ENCODE measurements at regions not wholly inside any gene's neighbourhood (a gene's known extent, or its start where the extent isn't known, plus 50 kb on each side); places are given as distances from the start of the nearest gene placed in this dataset.

GRCh38 chr2:217147818-217148217 lies 288.0 kb upstream of the TNP1 start:
- Histone ChIP-seq H3K9me3 (replicated peaks; ENCODE audit: low read length) (no peaks in the 10 kb centered on the region), H3K9ac (ENCODE audit: low read depth, low read length) (no peak overlapping the region), H3K4me2 (ENCODE audit: low read length) (no peak overlapping the region), H3K4me1 (ENCODE audit: control insufficient read depth, insufficient read depth, low read length) (no peaks in the 10 kb centered on the region), H3K4me3 (ENCODE audit: low read length) (no peak overlapping the region), H3K36me3 (ENCODE audit: insufficient read depth, low read length) (no peaks in the 10 kb centered on the region), H3K27me3 (ENCODE audit: control insufficient read depth, insufficient read depth, low read length) (peaks cover 4% of the 10 kb centered on the region)

- peaks cover 4% of the 10 kb centered on the region for H3K27me3 ChIP-seq (ENCODE audit: control insufficient read depth, insufficient read depth, low read length)
- H3K4me2 ChIP-seq (ENCODE audit: low read length): no peak overlapping the region
- H3K4me1 ChIP-seq (ENCODE audit: control insufficient read depth, insufficient read depth, low read length): no peaks in the 10 kb centered on the region
- H3K9ac ChIP-seq (ENCODE audit: low read depth, low read length): no peak overlapping the region
- no peaks in the 10 kb centered on the region for H3K36me3 ChIP-seq (ENCODE audit: insufficient read depth, low read length)
- H3K4me3 ChIP-seq (ENCODE audit: low read length): no peak overlapping the region
- H3K9me3 ChIP-seq (replicated peaks; ENCODE audit: low read length): peaks cover 4% of the 10 kb centered on the region
These were observed 287.1 kb upstream of the TNP1 start for GRCh38 chr2:217146956-217147355.

GRCh38 chr2:217142649-217143266 lies 282.9 kb upstream of the TNP1 start:
- Histone ChIP-seq H3K4me2 (ENCODE audit: low read length) (no peak overlapping the region), H3K27me3 (ENCODE audit: control insufficient read depth, insufficient read depth, low read length) (no peaks in the 10 kb centered on the region), H3K4me3 (ENCODE audit: low read length) (no peak overlapping the region), H3K4me1 (ENCODE audit: control insufficient read depth, insufficient read depth, low read length) (no peaks in the 10 kb centered on the region), H3K9ac (ENCODE audit: low read depth, low read length) (no peak overlapping the region), H3K36me3 (ENCODE audit: insufficient read depth, low read length) (no peaks in the 10 kb centered on the region), H3K9me3 (replicated peaks; ENCODE audit: low read length) (peaks cover 6% of the 10 kb centered on the region)

GRCh38 chr2:217138284-217138683 lies 278.4 kb upstream of the TNP1 start:
- H3K4me1 ChIP-seq (ENCODE audit: control insufficient read depth, insufficient read depth, low read length): no peaks in the 10 kb centered on the region
- no peak overlapping the region for H3K4me3 ChIP-seq (ENCODE audit: low read length)

GRCh38 chr2:217127744-217128143 lies 267.9 kb upstream of the TNP1 start:
- Histone ChIP-seq H3K4me2 (ENCODE audit: low read length) (no peak overlapping the region), H3K9me3 (replicated peaks; ENCODE audit: low read length) (no peaks in the 10 kb centered on the region), H3K4me1 (ENCODE audit: control insufficient read depth, insufficient read depth, low read length) (no peaks in the 10 kb centered on the region), H3K36me3 (ENCODE audit: insufficient read depth, low read length) (no peaks in the 10 kb centered on the region), H3K9ac (ENCODE audit: low read depth, low read length) (no peak overlapping the region), H3K27me3 (ENCODE audit: control insufficient read depth, insufficient read depth, low read length) (peaks cover 6% of the 10 kb centered on the region), H3K4me3 (ENCODE audit: low read length) (no peak overlapping the region)

More at GRCh38 chr2:217138284-217138683, 278.4 kb upstream of the TNP1 start:
- H3K36me3 ChIP-seq (ENCODE audit: insufficient read depth, low read length): no peaks in the 10 kb centered on the region
- no peak overlapping the region for H3K4me2 ChIP-seq (ENCODE audit: low read length)
- H3K27me3 ChIP-seq (ENCODE audit: control insufficient read depth, insufficient read depth, low read length): no peaks in the 10 kb centered on the region
- peaks cover 6% of the 10 kb centered on the region for H3K9me3 ChIP-seq (replicated peaks; ENCODE audit: low read length)
- H3K9ac ChIP-seq (ENCODE audit: low read depth, low read length): no peak overlapping the region

GRCh38 chr2:217125014-217125413 lies 265.1 kb upstream of the TNP1 start:
- Histone ChIP-seq H3K36me3 (ENCODE audit: insufficient read depth, low read length) (no peaks in the 10 kb centered on the region), H3K27me3 (ENCODE audit: control insufficient read depth, insufficient read depth, low read length) (peaks cover 6% of the 10 kb centered on the region), H3K4me3 (ENCODE audit: low read length) (no peak overlapping the region), H3K9ac (ENCODE audit: low read depth, low read length) (no peak overlapping the region), H3K9me3 (replicated peaks; ENCODE audit: low read length) (no peaks in the 10 kb centered on the region), H3K4me2 (ENCODE audit: low read length) (no peak overlapping the region), H3K4me1 (ENCODE audit: control insufficient read depth, insufficient read depth, low read length) (no peaks in the 10 kb centered on the region)

GRCh38 chr2:217124050-217124449 lies 264.2 kb upstream of the TNP1 start:
- Histone ChIP-seq H3K4me3 (ENCODE audit: low read length) (no peak overlapping the region), H3K36me3 (ENCODE audit: insufficient read depth, low read length) (no peaks in the 10 kb centered on the region), H3K9ac (ENCODE audit: low read depth, low read length) (no peak overlapping the region), H3K4me1 (ENCODE audit: control insufficient read depth, insufficient read depth, low read length) (no peaks in the 10 kb centered on the region), H3K9me3 (replicated peaks; ENCODE audit: low read length) (no peaks in the 10 kb centered on the region), H3K4me2 (ENCODE audit: low read length) (no peak overlapping the region), H3K27me3 (ENCODE audit: control insufficient read depth, insufficient read depth, low read length) (peaks cover 6% of the 10 kb centered on the region)

GRCh38 chr2:217121565-217121964 lies 261.7 kb upstream of the TNP1 start:
- no peaks in the 10 kb centered on the region for H3K36me3 ChIP-seq (ENCODE audit: insufficient read depth, low read length)

GRCh38 chr2:217120429-217120828 lies 260.6 kb upstream of the TNP1 start:
- peaks cover 6% of the 10 kb centered on the region for H3K27me3 ChIP-seq (ENCODE audit: control insufficient read depth, insufficient read depth, low read length)
- no peaks in the 10 kb centered on the region for H3K4me1 ChIP-seq (ENCODE audit: control insufficient read depth, insufficient read depth, low read length)
- no peaks in the 10 kb centered on the region for H3K36me3 ChIP-seq (ENCODE audit: insufficient read depth, low read length)
- H3K9ac ChIP-seq (ENCODE audit: low read depth, low read length): no peak overlapping the region
- H3K4me2 ChIP-seq (ENCODE audit: low read length): no peak overlapping the region
- no peaks in the 10 kb centered on the region for H3K9me3 ChIP-seq (replicated peaks; ENCODE audit: low read length)
- no peak overlapping the region for H3K4me3 ChIP-seq (ENCODE audit: low read length)

More at GRCh38 chr2:217121565-217121964, 261.7 kb upstream of the TNP1 start:
- H3K9ac ChIP-seq (ENCODE audit: low read depth, low read length): no peak overlapping the region
- no peaks in the 10 kb centered on the region for H3K4me1 ChIP-seq (ENCODE audit: control insufficient read depth, insufficient read depth, low read length)
- H3K4me2 ChIP-seq (ENCODE audit: low read length): no peak overlapping the region
- H3K27me3 ChIP-seq (ENCODE audit: control insufficient read depth, insufficient read depth, low read length): peaks cover 6% of the 10 kb centered on the region
- no peaks in the 10 kb centered on the region for H3K9me3 ChIP-seq (replicated peaks; ENCODE audit: low read length)
- H3K4me3 ChIP-seq (ENCODE audit: low read length): no peak overlapping the region

- H3K36me3 ChIP-seq (ENCODE audit: insufficient read depth, low read length): no peaks in the 10 kb centered on the region
- H3K4me1 ChIP-seq (ENCODE audit: control insufficient read depth, insufficient read depth, low read length): no peaks in the 10 kb centered on the region
- H3K4me2 ChIP-seq (ENCODE audit: low read length): no peak overlapping the region
- no peak overlapping the region for H3K4me3 ChIP-seq (ENCODE audit: low read length)
- no peaks in the 10 kb centered on the region for H3K27me3 ChIP-seq (ENCODE audit: control insufficient read depth, insufficient read depth, low read length)
- no peak overlapping the region for H3K9ac ChIP-seq (ENCODE audit: low read depth, low read length)
- no peaks in the 10 kb centered on the region for H3K9me3 ChIP-seq (replicated peaks; ENCODE audit: low read length)
These were observed 258.9 kb upstream of the TNP1 start for GRCh38 chr2:217118559-217119284.

- H3K27me3 ChIP-seq (ENCODE audit: control insufficient read depth, insufficient read depth, low read length): no peaks in the 10 kb centered on the region
- no peaks in the 10 kb centered on the region for H3K9me3 ChIP-seq (replicated peaks; ENCODE audit: low read length)
- no peak overlapping the region for H3K4me2 ChIP-seq (ENCODE audit: low read length)
- H3K4me3 ChIP-seq (ENCODE audit: low read length): no peak overlapping the region
- H3K4me1 ChIP-seq (ENCODE audit: control insufficient read depth, insufficient read depth, low read length): no peaks in the 10 kb centered on the region
- H3K9ac ChIP-seq (ENCODE audit: low read depth, low read length): no peak overlapping the region
- H3K36me3 ChIP-seq (ENCODE audit: insufficient read depth, low read length): no peaks in the 10 kb centered on the region
These were observed 257.7 kb upstream of the TNP1 start for GRCh38 chr2:217117523-217117922.

- Histone ChIP-seq H3K9ac (ENCODE audit: low read depth, low read length) (no peak overlapping the region), H3K4me1 (ENCODE audit: control insufficient read depth, insufficient read depth, low read length) (no peaks in the 10 kb centered on the region), H3K9me3 (replicated peaks; ENCODE audit: low read length) (no peaks in the 10 kb centered on the region), H3K4me3 (ENCODE audit: low read length) (no peak overlapping the region), H3K27me3 (ENCODE audit: control insufficient read depth, insufficient read depth, low read length) (no peaks in the 10 kb centered on the region), H3K36me3 (ENCODE audit: insufficient read depth, low read length) (no peaks in the 10 kb centered on the region), H3K4me2 (ENCODE audit: low read length) (no peak overlapping the region)
These were observed 256.7 kb upstream of the TNP1 start for GRCh38 chr2:217116610-217117009.

All from skeletal muscle satellite cell (primary cell).